Mucosa of descending colon (tissue), 3 donors: ENCODE measurements at regions not wholly inside any gene's neighbourhood (a gene's known extent, or its start where the extent isn't known, plus 50 kb on each side); places are given as distances from the start of the nearest gene placed in this dataset.

Source experiments
- ATAC-seq: fragments of 200-7000 bp; cut with Tn5 transposase; one replicate; pipeline ENCODE4 v1.9.1; 2020; ENCODE audit warnings: mild to moderate bottlenecking, moderate library complexity
- DNase-seq, 3 donors: peaks; one replicate each; pipeline ENCODE4 v3.0.0-alpha.2; 2020
- H3K36me3 ChIP-seq: fragments of 200-600 bp; one replicate; pipeline ENCODE4 v1.8.0; 2021; ENCODE audit warnings: low read depth, mild to moderate bottlenecking
- H3K4me1 ChIP-seq: fragments of 200-600 bp; one replicate; pipeline ENCODE4 v1.8.0; 2021; ENCODE audit warnings: low read depth, mild to moderate bottlenecking
- H3K4me3 ChIP-seq: fragments of 200-600 bp; one replicate; pipeline ENCODE4 v1.8.0; 2021; ENCODE audit warnings: mild to moderate bottlenecking
- H3K9me3 ChIP-seq: fragments of 200-600 bp; one replicate; pipeline ENCODE4 v1.8.0; 2021; ENCODE audit warnings: mild to moderate bottlenecking
- intact Hi-C, 2 donors: fragments of 100-400 bp; cut with DNase I in 1 of 2; cut with micrococcal nuclease in 1 of 2; formaldehyde crosslinking; loops; one replicate each; pipeline versions ENCODE4 v1.11.0 to v1.11.1; 2022; cut with DNase I, micrococcal nuclease
- TF ChIP-seq, protein P1 (sequence below): fragments of 200-600 bp; IDR thresholded peaks from one replicate; pipeline ENCODE4 v1.8.0; 2022; ENCODE audit warnings: antibody characterized with exemption, mild to moderate bottlenecking
- donor health status: DM: no; HTN: no; CAD: no; lungs with moderate emphysema.
- donor health status: DM: no; HTN: no; CAD: no.
- donor health status: DM: no; HTN: yes; CAD: no.

DNA sequence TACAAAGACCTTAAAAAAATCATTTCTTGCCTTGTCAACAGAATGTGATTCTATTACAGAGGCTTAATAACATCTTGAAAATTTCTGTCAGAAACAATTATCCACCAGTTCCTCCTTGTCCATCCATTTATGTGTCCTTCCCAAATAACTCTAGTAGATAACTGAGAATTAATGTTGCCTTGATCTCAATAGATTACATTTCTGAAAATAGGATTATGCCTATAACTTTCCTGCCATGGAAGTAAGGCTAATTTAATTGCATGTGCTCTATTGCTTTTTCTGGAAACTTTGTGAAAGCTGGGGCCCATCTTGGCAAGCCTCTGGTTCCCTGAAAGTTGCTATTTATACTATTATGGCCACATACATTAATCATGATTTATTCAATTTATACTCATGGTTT, 76.2 kb upstream of the UNC5C start:
- intact Hi-C loops = no loop called here
- ATAC-seq (no peak), DNase-seq (no peak)
- Histone ChIP-seq H3K4me1 (no peaks in the 10 kb centered on the region), H3K36me3 (no peaks in the 10 kb centered on the region), H3K9me3 (no peaks in the 10 kb centered on the region), H3K4me3 (no peak overlapping the region)
- TF ChIP-seq, protein P1, sequence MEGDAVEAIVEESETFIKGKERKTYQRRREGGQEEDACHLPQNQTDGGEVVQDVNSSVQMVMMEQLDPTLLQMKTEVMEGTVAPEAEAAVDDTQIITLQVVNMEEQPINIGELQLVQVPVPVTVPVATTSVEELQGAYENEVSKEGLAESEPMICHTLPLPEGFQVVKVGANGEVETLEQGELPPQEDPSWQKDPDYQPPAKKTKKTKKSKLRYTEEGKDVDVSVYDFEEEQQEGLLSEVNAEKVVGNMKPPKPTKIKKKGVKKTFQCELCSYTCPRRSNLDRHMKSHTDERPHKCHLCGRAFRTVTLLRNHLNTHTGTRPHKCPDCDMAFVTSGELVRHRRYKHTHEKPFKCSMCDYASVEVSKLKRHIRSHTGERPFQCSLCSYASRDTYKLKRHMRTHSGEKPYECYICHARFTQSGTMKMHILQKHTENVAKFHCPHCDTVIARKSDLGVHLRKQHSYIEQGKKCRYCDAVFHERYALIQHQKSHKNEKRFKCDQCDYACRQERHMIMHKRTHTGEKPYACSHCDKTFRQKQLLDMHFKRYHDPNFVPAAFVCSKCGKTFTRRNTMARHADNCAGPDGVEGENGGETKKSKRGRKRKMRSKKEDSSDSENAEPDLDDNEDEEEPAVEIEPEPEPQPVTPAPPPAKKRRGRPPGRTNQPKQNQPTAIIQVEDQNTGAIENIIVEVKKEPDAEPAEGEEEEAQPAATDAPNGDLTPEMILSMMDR = no peak

DNA sequence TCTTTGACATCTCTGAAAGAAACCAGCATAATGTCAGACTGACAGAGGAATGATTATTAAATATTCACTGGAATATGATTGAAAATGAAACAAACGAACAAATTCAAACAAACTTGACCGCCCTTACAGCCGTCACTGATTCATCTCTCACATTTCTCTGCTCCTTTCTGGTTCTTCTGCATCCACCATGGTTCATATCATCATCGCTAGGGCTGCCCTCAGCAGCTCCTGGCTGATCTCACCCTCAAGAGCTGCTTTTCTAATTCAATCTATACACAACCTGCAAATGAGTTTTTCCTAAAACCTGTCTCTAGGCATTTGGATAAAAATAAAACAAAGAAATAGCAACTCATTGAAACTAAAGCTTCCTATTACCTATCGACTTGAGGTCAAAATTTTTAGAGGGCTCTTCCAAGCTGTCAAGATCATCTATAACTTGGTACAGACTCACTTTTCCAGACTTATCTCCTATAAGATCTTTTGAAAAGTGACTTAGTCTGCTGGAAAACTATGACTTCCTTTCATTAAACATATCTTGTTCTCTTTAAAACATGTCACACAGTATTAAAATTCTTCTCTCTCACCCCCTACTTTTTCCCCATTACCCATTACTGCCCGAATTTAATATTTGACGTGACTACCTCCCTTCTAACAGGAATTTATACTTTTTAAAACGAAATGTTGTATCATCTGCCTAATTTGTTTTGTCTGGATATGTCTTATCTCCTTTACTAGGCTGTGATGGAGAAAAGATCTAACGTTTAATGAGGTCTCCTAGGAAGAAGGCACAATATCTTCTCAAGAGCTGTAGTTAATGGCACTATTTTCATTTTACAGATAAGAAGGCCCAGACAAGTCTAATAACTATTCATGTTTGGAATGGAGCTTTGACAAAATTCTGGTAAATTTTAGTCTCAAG, 71.0 kb upstream of the UNC5C start:
- H3K4me3 ChIP-seq = no peak overlapping the region
- no peak for DNase-seq
- ATAC-seq = no peak
- H3K4me1 ChIP-seq = no peaks in the 10 kb centered on the region
- TF ChIP-seq, protein P1 = no peak
- intact Hi-C loops = no loop called here
- H3K36me3 ChIP-seq = no peaks in the 10 kb centered on the region
- no peaks in the 10 kb centered on the region for H3K9me3 ChIP-seq

DNA sequence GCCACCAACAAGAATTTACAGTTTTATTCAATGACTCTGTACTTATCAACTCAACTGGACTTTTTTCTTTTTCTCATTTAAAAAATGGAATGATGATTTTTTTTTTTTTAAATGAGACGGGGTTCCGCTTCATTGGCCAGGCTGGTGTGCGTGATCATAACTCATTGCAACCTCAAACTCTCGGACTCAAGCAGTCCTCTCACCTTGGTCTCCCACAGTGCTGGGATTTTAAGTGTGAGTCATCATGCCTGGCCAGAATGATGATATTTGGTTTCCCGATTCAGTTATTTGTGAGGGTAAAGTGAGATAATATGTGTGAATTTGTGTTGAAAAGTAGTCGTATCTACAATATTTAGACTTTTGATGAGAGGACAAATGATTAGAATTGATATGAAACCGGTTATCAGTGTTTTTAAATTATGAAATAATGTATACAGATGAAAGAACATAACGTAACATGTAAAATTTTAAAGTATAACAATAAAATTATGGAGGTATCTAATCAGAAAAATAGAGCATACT, 66.0 kb upstream of the UNC5C start:
- DNase-seq = no peak
- ATAC-seq = no peak
- no peaks in the 10 kb centered on the region for H3K4me1 ChIP-seq
- intact Hi-C loops = no loop called here
- no peaks in the 10 kb centered on the region for H3K36me3 ChIP-seq
- TF ChIP-seq, protein P1 = no peak
- no peak overlapping the region for H3K4me3 ChIP-seq
- no peaks in the 10 kb centered on the region for H3K9me3 ChIP-seq

DNA sequence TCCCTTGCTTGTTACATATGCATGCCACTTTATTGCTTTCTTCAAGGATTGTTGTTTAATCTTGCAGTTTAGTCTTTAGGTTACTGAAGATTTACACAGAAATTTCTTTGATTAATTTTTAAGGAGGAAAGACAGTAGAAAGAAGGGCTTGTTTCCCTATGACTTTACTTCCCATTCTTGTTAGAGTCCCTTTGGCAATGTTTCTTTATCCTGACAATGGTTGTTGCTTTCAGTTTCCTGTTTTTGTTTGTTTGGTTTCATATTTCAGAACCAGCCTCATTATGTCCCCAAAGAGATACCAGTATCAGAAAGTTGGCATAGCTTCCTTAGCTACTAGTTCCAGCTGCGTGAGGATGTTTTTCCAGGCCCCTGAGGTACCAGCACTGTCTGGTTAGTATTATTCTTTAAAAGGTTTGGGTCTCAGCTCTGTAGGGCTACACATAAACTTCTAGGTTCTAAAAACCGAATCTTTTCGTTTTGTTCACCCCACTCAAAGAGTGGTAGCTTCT, 61.3 kb upstream of the UNC5C start:
- TF ChIP-seq, protein P1 = no peak
- DNase-seq = no peak
- H3K4me3 ChIP-seq = no peak overlapping the region
- intact Hi-C loops = no loop called here
- no peaks in the 10 kb centered on the region for H3K4me1 ChIP-seq
- H3K36me3 ChIP-seq = no peaks in the 10 kb centered on the region
- no peaks in the 10 kb centered on the region for H3K9me3 ChIP-seq
- no peak for ATAC-seq

DNA sequence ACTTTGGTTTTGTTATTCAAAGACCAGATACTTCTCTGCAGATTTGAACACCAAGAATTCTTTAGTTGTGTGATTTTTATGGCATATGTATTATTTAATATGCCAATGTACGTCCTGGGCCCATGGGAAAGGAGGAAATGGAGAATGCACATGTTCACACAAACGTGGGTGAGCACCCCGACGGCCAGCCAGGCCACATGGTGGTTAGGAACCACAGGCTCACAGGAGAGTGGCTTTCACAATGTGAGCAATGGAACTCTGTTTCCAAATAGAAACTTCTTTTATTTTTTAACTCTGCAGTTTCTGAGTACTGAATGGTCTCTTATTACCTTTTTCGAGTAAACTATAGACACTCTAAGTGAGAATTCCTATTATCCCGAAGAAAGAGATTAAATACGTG, 58.0 kb upstream of the UNC5C start:
- ATAC-seq (no peak), DNase-seq (peak in 1 of 3 donors; percentile 1)
- intact Hi-C loops = no loop called here
- H3K4me1 ChIP-seq = no peaks in the 10 kb centered on the region
- no peak overlapping the region for H3K4me3 ChIP-seq
- no peaks in the 10 kb centered on the region for H3K36me3 ChIP-seq
- H3K9me3 ChIP-seq = no peaks in the 10 kb centered on the region
- TF ChIP-seq, protein P1 = no peak
